BE2C (cell line): ENCODE measurements at regions not wholly inside any gene's neighbourhood (a gene's known extent, or its start where the extent isn't known, plus 50 kb on each side); places are given as distances from the start of the nearest gene placed in this dataset.

Experiments
- DNase-seq: peaks from one replicate; pipeline ENCODE4 v3.0.0-alpha.2; 2020
- H3K27me3 ChIP-seq: fragments of 250-450 bp; sonication (Bioruptor Pico); 2 replicates; pipeline ENCODE4 v1.5.1; 2020; ENCODE audit warnings: mild to moderate bottlenecking
- H3K36me3 ChIP-seq: fragments of 250-450 bp; sonication (Bioruptor Pico); 2 replicates; pipeline ENCODE4 v1.5.1; 2020; ENCODE audit warnings: mild to moderate bottlenecking
- H3K4me1 ChIP-seq: fragments of 250-450 bp; sonication (Bioruptor Pico); 2 replicates; pipeline ENCODE4 v1.5.1; 2020
- H3K4me3 ChIP-seq: 2 replicates; pipeline ENCODE4 v1.5.1; 2011; ENCODE audit warnings: low read depth, low read length
- H3K9me3 ChIP-seq: fragments of 250-450 bp; sonication (Bioruptor Pico); 2 replicates; pipeline ENCODE4 v1.5.1; 2020
- CTCF ChIP-seq: IDR thresholded peaks from 2 replicates; pipeline ENCODE4 v1.5.1; 2012; ENCODE audit warnings: mild to moderate bottlenecking, low read depth, low read length

- no peak for DNase-seq
- TF ChIP-seq CTCF: no peak
- Histone ChIP-seq H3K4me1 (no peaks in the 10 kb centered on the region), H3K9me3 (no peaks in the 10 kb centered on the region), H3K36me3 (no peaks in the 10 kb centered on the region), H3K27me3 (no peaks in the 10 kb centered on the region), H3K4me3 (no peak overlapping the region)
Measured at GRCh38 chr7:88402529-88402928, 95.8 kb upstream of the STEAP4 start.

GRCh38 chr7:88401009-88401623 lies 94.4 kb upstream of the STEAP4 start:
- peak; percentile 72 for TF ChIP-seq CTCF
- Histone ChIP-seq H3K9me3 (no peaks in the 10 kb centered on the region), H3K4me1 (no peaks in the 10 kb centered on the region), H3K36me3 (no peaks in the 10 kb centered on the region), H3K4me3 (no peak overlapping the region), H3K27me3 (no peaks in the 10 kb centered on the region)
- DNase-seq: no peak

- no peaks in the 10 kb centered on the region for H3K4me1 ChIP-seq
- no peaks in the 10 kb centered on the region for H3K27me3 ChIP-seq
- no peak overlapping the region for H3K4me3 ChIP-seq
- no peaks in the 10 kb centered on the region for H3K36me3 ChIP-seq
- no peaks in the 10 kb centered on the region for H3K9me3 ChIP-seq
- no peak for DNase-seq
- TF ChIP-seq CTCF: no peak
Measured at GRCh38 chr7:88399696-88400240, 93.1 kb upstream of the STEAP4 start.

- Histone ChIP-seq H3K27me3 (no peaks in the 10 kb centered on the region), H3K4me1 (no peaks in the 10 kb centered on the region), H3K9me3 (no peaks in the 10 kb centered on the region), H3K36me3 (no peaks in the 10 kb centered on the region), H3K4me3 (no peak overlapping the region)
- no peak for DNase-seq
- no peak for TF ChIP-seq CTCF
Measured at GRCh38 chr7:88399036-88399435, 92.3 kb upstream of the STEAP4 start.

- no peaks in the 10 kb centered on the region for H3K4me1 ChIP-seq
- H3K27me3 ChIP-seq: no peaks in the 10 kb centered on the region
- no peak for TF ChIP-seq CTCF
- no peaks in the 10 kb centered on the region for H3K36me3 ChIP-seq
- no peak overlapping the region for H3K4me3 ChIP-seq
- DNase-seq: no peak
- no peaks in the 10 kb centered on the region for H3K9me3 ChIP-seq
Measured at GRCh38 chr7:88398459-88398858, 91.8 kb upstream of the STEAP4 start.

- Histone ChIP-seq H3K4me1 (no peaks in the 10 kb centered on the region), H3K27me3 (no peaks in the 10 kb centered on the region), H3K36me3 (no peaks in the 10 kb centered on the region), H3K4me3 (no peak overlapping the region), H3K9me3 (no peaks in the 10 kb centered on the region)
- no peak for TF ChIP-seq CTCF
- DNase-seq: no peak
Measured at GRCh38 chr7:88396948-88397322, 90.2 kb upstream of the STEAP4 start.
